Fibroblast of pulmonary artery (primary cell): ENCODE measurements at regions not wholly inside any gene's neighbourhood (a gene's known extent, or its start where the extent isn't known, plus 50 kb on each side); places are given as distances from the start of the nearest gene placed in this dataset.

Experiments
- DNase-seq: peaks from one replicate; pipeline ENCODE4 v3.0.0-alpha.2; 2010; ENCODE audit warnings: low read depth
- H3K4me3 ChIP-seq: replicated peaks from 2 replicates; pipeline ENCODE4 v1.5.1; 2011; ENCODE audit warnings: low read depth, mild to moderate bottlenecking, control low read depth, low read length, moderate library complexity
- TF ChIP-seq, protein P1 (sequence below): IDR thresholded peaks from 2 replicates; pipeline ENCODE4 v1.5.1; 2011; ENCODE audit warnings: mild to moderate bottlenecking, control low read depth, low read length, inconsistent platforms; ENCODE audit errors: missing control alignments

DNA sequence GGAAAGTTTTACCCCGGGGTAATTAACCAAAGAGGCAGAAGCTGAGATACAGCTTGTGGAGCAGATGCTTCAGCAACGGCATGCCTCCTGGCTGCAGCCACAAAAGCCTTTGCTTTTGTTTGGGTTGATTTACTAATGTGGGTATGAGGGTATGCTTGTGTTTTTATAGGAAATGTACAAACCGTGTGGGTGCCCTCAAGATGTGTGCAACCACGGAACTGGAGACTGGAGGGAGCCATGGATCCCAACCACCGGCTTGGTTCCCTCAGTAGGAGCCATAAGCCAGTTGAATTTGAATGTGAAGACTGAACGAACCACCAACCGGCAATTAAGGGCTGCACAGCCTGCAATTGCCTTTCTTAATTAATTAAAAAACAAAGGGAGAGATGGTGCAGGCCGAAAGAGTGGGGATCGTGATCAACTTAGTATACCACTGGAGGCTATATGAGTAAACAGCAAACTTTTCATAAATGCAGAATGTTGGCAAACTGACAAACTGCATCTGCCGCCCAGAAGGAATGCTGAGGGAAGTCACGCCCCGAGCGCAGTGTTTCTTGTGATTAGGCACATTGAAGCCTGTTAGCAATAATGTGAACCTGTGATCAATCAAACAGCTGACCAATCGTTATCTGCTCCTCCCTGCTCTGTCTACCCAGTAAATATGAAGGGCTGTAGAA lies 104.1 kb downstream of the DISP1 start:
- no peak for DNase-seq

DNA sequence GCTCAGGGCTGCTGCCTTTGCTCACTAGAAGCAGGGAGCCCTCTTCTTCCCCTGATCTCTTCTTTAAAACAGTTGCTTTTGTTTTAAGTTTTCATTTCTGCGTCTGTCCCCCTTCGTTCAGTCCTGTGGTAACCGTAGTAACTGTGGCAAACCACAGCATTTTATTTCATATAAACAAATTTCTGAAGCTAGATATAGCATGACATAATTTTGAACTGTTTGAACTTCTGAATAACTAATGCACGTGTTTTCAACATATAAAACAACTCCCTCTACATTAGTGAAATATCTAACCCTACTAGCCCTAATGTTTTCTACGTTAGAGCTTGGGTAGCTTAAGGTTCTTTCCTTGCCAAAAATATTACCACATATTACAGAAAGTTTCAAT lies 104.6 kb downstream of the DISP1 start:
- TF ChIP-seq, protein P1, sequence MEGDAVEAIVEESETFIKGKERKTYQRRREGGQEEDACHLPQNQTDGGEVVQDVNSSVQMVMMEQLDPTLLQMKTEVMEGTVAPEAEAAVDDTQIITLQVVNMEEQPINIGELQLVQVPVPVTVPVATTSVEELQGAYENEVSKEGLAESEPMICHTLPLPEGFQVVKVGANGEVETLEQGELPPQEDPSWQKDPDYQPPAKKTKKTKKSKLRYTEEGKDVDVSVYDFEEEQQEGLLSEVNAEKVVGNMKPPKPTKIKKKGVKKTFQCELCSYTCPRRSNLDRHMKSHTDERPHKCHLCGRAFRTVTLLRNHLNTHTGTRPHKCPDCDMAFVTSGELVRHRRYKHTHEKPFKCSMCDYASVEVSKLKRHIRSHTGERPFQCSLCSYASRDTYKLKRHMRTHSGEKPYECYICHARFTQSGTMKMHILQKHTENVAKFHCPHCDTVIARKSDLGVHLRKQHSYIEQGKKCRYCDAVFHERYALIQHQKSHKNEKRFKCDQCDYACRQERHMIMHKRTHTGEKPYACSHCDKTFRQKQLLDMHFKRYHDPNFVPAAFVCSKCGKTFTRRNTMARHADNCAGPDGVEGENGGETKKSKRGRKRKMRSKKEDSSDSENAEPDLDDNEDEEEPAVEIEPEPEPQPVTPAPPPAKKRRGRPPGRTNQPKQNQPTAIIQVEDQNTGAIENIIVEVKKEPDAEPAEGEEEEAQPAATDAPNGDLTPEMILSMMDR, result no peak
- no peak overlapping the region for H3K4me3 ChIP-seq
- peak; percentile 35 for DNase-seq

More for the DNA sequence above, 104.1 kb downstream of the DISP1 start:
- H3K4me3 ChIP-seq, result no peak overlapping the region
- TF ChIP-seq, protein P1, result no peak

DNA sequence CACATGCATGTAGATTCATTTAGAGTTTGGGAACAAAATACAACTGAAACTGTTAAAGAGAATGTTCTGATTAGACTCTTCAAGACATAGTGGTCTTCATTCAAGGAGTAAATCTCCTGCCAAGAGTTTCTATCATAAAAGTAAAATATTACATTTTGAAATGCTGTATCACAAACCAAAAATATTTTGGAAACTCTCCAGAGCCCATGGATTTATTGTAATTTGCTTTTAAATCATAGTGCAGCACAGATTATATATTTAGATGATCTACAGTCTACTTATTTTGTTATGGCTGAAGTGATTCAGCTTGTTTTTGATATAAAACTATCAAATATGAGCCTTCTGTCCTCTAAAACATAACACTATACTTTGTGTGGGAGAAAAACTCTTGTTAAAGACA lies 105.3 kb downstream of the DISP1 start:
- TF ChIP-seq, protein P1, result no peak
- DNase-seq, result no peak
- no peak overlapping the region for H3K4me3 ChIP-seq

DNA sequence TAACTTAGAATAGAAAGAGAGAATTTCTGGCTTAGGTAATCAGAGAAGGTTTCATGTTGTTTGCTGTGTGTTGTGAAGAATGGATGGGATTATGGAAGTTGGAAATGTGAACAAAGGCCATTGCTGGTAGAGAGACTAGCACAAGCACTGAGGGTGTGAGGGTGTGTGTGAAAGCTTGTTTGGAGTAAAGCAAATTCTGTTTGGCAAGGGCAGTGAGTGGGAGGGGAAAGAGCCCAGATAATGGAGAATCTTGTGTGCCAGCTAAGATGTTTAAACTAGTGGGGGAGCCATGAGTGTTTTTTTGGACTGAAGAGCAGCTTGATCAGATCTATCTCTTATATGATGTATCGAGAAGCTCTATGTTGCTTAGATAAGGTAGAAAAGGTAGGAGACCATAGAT lies 107.1 kb downstream of the DISP1 start:
- TF ChIP-seq, protein P1, result no peak
- no peak for DNase-seq
- H3K4me3 ChIP-seq, result no peak overlapping the region

DNA sequence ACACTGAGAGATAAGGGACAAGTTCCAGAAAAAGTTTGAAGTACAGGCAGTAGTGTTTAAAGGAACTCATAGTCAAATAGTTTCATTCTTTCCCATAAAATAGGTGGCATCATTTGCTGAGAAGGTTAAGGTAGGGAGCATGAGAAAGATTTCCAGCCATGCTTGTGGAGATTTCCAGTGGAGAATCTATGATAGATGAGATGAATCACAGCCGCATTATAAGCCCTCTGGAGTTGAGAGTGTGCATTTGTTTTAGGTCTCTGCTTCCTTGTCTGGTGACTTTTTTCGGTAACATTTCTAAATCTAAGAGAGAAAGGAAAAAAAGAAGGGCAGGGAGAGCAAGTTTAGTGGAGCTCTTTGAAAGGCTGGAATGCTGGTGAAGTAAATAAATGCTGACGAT lies 108.7 kb downstream of the DISP1 start:
- H3K4me3 ChIP-seq, result no peak overlapping the region
- DNase-seq, result no peak
- TF ChIP-seq, protein P1, result no peak

DNA sequence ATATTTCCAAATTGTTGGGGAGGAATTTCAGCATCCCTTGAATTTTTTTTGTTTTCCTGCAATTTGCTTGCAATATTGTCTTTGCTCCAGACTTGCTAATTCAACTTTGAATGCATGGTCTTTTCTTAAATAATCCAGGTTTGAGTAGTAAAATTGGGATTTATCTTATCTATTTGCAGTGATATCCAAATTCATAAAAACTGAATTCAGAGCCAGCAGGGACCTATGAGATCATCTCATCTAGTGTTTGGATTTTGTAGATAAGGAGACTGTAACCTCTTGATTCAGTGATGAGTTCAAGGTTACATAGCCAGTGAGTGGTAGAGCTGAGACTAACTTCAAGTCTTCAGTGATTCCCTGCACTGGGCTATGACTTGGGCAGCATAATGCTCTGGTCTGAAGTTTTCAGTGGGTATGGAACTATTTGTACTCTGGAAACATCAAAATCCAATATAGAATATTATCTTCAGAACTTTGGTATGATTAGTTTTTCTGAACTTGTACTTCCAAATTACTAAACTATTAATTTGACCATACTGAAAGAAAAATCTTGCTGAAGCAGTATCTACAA lies 109.4 kb downstream of the DISP1 start:
- no peak for DNase-seq
- H3K4me3 ChIP-seq, result no peak overlapping the region
- TF ChIP-seq, protein P1, result no peak

DNA sequence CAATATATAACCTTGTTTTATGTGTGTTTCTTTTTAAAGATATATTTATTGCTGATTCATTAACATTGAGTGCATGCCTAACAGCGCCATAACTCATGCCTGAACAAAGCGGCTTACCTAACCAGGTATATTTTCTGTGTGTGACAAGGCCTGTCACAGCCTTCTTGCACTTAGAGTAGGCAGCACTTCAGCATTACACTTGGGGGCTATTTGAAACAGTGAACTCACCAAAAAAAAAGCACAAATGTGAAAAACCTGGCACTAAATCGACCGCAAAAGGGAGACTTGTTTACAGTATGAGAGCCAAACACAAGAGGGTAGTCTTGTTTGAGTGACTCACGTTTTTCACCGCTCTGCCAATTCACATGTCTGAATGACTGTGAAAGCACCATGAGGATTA lies 111.7 kb downstream of the DISP1 start:
- TF ChIP-seq, protein P1, result no peak
- H3K4me3 ChIP-seq, result no peak overlapping the region
- peak; percentile 76 for DNase-seq
